ENCODE measurements at regions not wholly inside any gene's neighbourhood (a gene's known extent, or its start where the extent isn't known, plus 50 kb on each side); places are given as distances from the start of the nearest gene placed in this dataset.
"Not testable (repeated sequence)": the region's sequence is repeated elsewhere in the genome, so short reads cannot be mapped to it uniquely, and the experiment has no call there.

GRCh38 chr15:58365098-58365497 is 66.7 kb upstream of the LIPC start:
- intact Hi-C loops (cut with DNase I); H3K27ac ChIP-seq; H3K9me3 ChIP-seq (replicated peaks in 1 of 3); H3K27me3 ChIP-seq; DNase-seq; H3K36me3 ChIP-seq (replicated peaks in 1 of 2); H3K4me1 ChIP-seq (replicated peaks in 1 of 2); H3K4me3 ChIP-seq: not testable (repeated sequence)
- 69 to 100% (median 78%) methylated on average over 1 of the region's 1 CpG for WGBS, 4 donors

- intact Hi-C loops (cut with DNase I), result no loop called here
- no peak for TF ChIP-seq POLR2A (IDR thresholded peaks at IDR 0.05)
- no peak for TF ChIP-seq CTCF (IDR thresholded peaks at IDR 0.05)
Measured at GRCh38 chr15:58369261-58369701, 62.5 kb upstream of the LIPC start.

DNA sequence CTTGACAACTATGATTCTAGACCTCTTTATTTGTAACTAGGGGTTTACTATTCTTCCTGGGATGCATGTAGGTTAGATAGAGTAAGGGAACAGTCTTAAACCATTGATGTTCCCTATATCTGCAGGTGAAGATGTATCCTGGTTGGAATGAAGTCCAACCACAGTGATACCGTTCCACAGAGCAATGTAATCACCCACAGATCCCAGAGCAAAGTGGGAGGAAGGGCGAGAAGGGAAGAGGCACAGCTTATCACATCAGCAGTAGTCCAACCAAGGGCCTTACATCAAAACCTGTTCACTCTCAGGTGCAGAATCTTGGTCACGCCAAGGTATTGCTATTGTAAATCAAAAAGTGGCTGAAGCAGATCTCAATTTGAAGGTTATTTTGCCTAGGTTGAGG is 61.8 kb upstream of the LIPC start:
- Histone ChIP-seq H3K4me1 (replicated peaks in 1 of 2) (no peaks in the 10 kb centered on the region), H3K4me3 (no peak overlapping the region), H3K36me3 (replicated peaks in 1 of 2) (no peaks in the 10 kb centered on the region), H3K27ac (no peak overlapping the region), H3K9me3 (replicated peaks in 1 of 3) (no peaks in the 10 kb centered on the region), H3K27me3 (no peaks in the 10 kb centered on the region)
- no peak for TF ChIP-seq POLR2A (IDR thresholded peaks at IDR 0.05)
- no peak for TF ChIP-seq CTCF (IDR thresholded peaks at IDR 0.05)
- no peak for DNase-seq
- WGBS, 4 donors, result 82 to 91% (median 84%) methylated on average over 3 of the region's 3 CpGs
- intact Hi-C loops (cut with DNase I), result no loop called here

More at GRCh38 chr15:58369261-58369701, 62.5 kb upstream of the LIPC start:
- Histone ChIP-seq H3K4me3 (no peak overlapping the region), H3K27ac (no peak overlapping the region), H3K27me3 (no peaks in the 10 kb centered on the region), H3K36me3 (replicated peaks in 1 of 2) (no peaks in the 10 kb centered on the region), H3K9me3 (replicated peaks in 1 of 3) (no peaks in the 10 kb centered on the region), H3K4me1 (replicated peaks in 1 of 2) (no peaks in the 10 kb centered on the region)
- WGBS, 4 donors, result 54 to 63% (median 59%) methylated on average over 5 of the region's 5 CpGs
- no peak for DNase-seq

DNA sequence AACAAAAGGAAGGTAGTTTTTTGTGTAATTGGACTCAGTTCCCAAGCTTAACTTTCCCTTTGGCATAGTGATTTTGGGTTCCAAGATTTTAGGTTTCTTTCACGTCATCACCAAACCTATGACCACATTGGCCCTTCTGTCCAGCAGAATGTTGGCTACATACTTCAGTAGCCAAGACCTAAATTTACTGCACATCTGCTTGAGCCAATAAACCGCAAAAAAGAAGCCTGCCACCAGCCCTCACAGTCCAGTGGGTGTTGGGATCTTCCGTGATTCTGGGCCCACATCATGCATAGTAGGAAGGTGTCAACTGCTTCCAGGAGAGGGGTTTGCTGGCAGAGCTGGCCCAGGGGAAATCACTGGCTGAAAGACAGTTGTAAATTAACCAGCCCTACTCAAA is 57.6 kb upstream of the LIPC start:
- H3K36me3 ChIP-seq (replicated peaks in 1 of 2), result no peaks in the 10 kb centered on the region
- 86 to 100% (median 91%) methylated on average over 3 of the region's 3 CpGs for WGBS, 4 donors
- intact Hi-C loops (cut with DNase I), result no loop called here
- no peak for DNase-seq
- H3K9me3 ChIP-seq (replicated peaks in 1 of 3), result no peaks in the 10 kb centered on the region
- no peak overlapping the region for H3K4me3 ChIP-seq
- H3K27me3 ChIP-seq, result no peaks in the 10 kb centered on the region
- TF ChIP-seq POLR2A (IDR thresholded peaks at IDR 0.05) (no peak), CTCF (IDR thresholded peaks at IDR 0.05) (no peak)
- H3K4me1 ChIP-seq (replicated peaks in 1 of 2), result no peaks in the 10 kb centered on the region
- no peak overlapping the region for H3K27ac ChIP-seq

DNA sequence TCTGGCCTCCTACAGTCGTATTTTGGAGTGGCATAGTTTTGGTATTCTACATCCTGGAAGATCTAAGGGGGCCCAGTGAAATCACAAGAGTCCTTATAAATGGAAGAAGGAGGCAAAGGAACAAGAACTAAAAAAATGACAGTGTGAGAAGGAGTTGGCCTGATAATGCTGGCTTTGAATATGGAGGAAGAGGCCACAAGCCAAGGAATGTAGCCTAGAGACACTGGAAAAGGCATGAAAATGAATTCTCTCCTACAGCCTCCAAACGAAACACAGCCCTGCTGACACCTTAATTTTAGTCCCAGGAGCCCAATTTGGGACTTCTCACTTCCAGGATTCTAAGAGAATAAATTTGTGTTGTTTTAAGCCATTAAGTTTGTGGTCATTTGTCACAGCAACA is 54.6 kb upstream of the LIPC start:
- no peak for DNase-seq
- 77 to 84% (median 81%) methylated on average over 2 of the region's 2 CpGs for WGBS, 4 donors
- intact Hi-C loops (cut with DNase I), result no loop called here
- Histone ChIP-seq H3K27me3 (no peaks in the 10 kb centered on the region), H3K36me3 (replicated peaks in 1 of 2) (no peaks in the 10 kb centered on the region), H3K27ac (no peak overlapping the region), H3K9me3 (replicated peaks in 1 of 3) (no peaks in the 10 kb centered on the region), H3K4me1 (replicated peaks in 1 of 2) (no peaks in the 10 kb centered on the region), H3K4me3 (no peak overlapping the region)
- no peak for TF ChIP-seq CTCF (IDR thresholded peaks at IDR 0.05)
- TF ChIP-seq POLR2A (IDR thresholded peaks at IDR 0.05), result no peak
